ENCODE measurements at regions not wholly inside any gene's neighbourhood (a gene's known extent, or its start where the extent isn't known, plus 50 kb on each side); places are given as distances from the start of the nearest gene placed in this dataset.
A peak's percentile ranks its signal among the peaks of the same experiment; 100 is the strongest.

DNA sequence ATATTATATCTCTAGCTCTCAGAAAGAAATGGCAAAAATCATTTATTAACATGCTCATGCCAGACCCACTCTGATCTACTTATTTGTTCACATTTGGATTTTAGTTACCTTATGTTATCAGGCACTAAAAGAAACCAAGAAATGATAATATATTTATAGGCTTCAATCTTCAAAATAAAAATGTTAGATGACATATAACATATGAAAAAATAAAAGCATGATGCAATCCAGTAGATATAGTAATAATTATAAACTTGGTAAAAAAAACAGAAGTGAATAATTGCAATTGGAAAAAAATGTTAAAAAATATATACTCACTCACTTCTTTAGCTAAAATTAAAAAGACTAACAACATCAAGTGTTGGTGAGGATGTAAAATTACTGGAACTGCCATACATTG is 248.3 kb upstream of the VRK2 start:
- DNase-seq, result no peak

DNA sequence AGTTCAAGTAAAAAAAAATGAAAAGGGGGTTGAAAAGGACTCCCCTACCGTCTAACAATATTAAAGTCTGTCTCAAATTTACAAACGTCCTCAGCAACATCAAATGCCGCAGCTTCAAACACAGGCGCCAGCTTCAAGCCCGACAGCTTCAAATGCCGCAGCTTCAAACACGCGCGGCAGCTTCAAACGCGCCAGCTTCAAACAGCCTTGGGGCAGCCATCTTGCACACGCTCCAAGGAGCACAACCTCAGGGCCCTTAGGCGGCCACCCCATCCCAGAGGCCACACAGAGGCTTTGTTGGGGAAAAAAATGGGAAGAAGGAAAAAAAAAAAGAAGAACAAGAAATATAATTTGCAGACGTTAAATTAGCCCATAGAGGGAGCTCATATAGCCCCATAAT is 244.4 kb upstream of the VRK2 start:
- DNase-seq, result no peak

DNA sequence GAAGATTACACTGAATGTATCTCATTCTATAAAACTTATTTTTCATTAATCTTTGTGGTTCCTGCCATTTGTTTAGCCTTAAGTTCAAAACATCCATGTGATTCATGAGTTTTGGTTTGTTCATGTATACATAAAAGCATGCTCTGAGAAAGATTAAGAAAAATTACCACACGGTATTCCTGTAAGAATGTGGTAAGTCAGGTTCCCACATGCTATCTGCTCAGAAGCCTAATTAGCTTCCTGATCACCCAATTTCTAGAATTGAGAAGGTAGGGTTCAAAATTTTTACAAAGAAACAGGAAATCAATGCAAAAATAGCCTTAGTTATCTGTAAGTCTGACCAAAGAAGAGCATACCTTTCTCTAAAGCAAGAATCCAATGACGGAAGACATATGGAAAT is 241.6 kb upstream of the VRK2 start:
- no peak for DNase-seq

DNA sequence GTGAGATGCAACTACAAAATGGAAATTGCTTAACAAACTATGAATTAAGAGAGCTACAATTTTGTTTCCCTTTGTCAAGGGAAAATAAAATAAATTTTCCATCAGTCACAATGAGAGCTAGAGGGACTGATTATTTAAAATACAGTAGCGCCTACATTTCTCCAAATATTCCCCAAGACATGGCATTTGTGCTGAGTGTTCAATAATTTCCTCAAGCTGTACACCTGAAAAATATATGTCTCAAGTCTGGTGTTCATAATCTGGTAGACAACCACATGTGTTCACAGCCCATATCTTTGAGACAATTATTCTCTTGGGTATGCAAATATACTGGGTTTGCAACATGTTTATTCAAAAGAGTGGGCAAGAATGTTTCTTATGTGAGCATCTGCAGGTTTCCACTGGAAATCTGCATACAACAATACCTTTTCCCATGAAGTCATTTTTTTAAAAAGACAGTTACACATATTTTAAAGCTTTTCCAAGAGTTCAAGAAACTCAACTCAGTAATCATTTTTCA is 240.1 kb upstream of the VRK2 start:
- DNase-seq, result no peak

DNA sequence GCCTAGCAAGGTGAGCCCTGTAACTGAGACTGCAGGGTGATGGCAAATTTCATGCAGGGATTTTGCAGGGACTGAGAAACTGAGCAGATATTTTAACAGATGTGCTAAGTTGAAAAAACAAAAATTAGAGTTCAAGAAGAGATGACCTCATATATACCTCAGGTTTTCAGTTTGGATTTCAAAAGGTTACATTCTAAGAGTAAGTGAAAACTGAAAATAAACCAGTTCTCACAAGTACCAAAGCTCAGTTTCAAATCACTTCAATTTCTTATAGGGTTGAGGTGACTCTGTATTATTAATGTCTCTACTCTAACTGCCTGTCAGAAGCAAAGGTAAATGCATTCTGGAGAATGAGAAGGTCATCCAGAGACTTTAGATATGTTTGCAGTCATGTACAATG is 237.4 kb upstream of the VRK2 start:
- no peak for DNase-seq

DNA sequence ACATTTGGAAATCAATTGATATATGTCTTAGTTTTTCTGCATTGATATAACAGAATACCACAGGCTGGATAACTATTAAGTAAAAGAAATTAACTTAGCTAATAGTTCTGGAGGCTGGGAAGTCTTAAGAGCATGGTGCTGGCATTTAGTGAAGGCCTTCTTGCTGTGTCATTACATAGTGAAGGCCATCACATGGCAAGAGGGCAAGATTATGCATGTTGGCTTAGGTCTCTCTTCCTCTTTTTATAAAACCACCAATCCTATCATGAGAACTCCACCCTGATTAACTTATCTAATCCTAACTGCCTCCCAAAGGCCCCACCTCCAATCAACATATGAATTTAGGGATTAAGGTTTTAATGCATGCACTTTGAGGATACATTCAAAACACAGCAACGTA is 225.5 kb upstream of the VRK2 start:
- no peak for DNase-seq

DNA sequence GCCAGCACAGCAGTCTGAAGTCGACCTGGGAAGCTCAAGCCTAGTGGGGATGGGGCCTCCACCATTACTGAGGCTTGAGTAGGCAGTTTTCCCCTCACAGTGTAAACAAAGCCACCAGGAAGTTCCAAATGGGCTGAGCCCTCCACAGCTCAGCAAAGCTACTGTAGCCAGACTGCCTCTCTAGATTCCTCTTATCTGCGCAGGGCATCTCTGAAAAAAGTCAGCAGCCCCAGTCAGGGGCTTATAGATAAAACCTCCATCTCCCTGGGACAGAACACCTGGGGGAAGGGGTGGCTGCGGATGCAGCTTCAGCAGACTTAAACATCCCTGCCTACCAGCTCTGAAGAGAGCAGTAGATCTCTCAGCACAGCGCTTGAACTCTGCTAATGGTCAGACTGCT is 218.4 kb upstream of the VRK2 start:
- DNase-seq, result no peak

DNA sequence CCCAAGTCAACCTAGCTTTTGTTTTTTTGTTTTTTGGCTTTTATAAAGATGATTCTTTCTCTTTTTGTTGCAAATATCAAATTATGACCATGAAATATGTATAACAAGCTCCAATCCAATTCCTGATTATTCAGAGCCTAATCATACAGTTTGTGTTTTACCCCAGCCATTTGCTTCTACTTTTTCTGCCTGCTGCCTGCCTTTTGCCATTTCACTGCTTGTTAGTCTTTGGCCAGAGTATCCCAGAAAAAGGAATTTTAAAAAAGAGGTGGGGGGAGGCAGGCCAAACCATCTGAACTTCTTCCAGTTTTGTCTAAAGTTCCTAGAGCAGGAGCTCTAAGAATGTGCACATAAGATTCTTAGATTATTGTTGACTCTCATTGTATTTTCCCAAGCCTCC is 211.9 kb upstream of the VRK2 start:
- no peak for DNase-seq

DNA sequence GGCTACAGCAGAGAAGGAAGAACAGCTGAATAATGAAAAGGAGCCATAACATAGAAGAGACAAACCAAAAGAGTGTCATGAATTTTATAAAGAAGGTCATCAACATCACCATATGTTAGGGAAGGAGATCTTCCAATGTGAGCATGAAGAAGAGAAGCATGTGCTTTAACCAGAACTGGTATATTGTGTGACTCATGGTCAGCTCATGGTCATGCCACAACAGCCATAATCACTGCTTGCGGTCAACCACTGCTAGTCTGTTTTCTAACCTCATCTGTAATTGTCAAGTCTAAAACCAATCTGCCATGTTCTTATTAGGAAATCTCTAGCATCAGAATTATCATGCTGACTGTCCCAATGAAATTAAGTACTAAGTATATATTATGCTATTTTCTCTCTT is 204.1 kb upstream of the VRK2 start:
- DNase-seq, result no peak

DNA sequence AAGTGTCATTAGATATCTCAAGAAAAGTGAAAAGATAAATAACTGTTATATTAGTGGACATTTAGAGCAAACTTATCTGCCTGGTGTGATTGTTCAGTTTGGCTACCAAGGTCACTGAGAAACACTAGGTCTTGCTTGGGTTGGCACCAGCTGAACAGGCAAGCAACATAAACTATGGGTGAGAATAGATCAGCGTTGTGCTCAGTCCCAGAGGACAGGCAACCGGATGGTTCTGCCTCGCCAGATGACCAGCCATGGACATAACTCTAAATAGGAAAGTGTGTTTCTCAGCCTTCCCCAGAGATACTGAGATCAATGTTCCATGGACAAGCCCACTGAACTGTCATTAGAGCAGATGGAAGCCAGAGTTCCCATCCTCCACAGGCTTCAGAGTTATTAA is 203.4 kb upstream of the VRK2 start:
- no peak for DNase-seq

DNA sequence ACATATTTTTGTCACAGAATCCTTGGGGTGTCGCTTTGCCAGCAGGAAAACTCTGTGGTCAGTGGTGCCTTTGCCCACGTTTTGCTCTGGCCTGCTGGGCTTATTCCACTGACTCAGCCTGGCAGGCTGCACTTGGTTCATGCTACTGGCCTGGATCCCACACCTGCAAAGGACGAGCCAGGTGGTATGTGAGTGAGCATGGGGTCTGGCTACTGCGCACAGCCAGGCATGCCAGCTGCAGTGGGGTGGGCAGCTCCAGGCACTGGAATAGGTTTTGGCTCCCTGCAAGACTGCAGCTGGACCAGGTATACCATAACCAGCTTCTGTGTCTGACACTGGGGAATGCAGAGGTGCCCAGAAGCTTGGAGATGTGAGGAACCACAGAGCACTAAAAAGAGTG is 197.9 kb upstream of the VRK2 start:
- no peak for DNase-seq

DNA sequence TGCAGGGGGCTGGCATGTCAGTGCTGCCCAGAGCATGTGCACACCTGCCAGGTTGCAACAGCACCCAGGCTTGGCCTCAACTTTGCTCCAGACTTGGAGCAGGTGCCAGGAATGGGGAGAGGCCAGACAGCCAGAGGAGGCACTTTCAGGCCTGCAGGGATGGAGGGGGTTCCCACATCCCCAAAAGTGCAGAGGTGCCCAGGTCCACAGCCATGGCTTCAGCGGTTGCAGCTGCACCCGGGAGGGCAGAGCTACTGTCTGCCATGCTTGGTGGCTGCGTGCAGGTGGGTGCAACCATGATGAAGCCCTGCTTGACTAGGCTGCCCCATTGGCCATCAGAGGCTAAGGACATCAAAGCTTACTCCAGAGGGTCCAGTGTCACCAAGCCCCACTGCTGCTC is 196.8 kb upstream of the VRK2 start:
- DNase-seq, result no peak

DNA sequence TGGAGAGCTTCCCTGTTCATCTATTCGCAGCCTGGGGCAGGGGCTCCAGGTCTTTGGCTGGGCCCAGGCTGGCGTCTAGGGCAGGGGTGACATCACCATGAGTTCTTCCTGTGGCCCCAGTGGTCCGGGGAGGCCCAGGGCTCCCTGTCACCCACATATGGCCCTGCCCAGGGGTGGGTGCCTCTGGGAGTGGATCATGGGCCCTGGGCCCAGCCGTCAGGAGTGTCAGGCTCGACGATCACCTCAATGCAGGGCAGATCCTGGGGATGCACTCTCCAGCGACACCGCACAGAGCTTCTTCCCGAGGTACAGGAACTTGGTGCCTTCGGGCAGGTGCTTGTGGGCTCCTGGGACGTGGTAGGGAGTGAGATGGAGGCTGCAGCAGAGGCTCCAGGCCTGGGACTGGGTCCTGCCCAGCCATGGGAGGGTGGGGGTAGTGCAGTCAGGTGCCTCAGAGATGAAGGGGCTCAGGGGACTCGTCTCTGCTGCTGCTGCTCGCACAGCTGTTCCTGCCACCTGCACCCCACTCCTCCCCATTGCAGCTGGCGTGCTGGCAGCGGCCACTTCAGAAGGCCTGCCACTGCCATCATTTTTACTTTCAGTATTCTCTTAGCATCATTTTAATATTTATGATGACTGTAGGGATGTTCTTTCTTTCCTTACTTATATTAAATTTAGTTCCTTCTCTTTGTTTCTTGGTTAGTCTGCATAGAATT is 196.0 kb upstream of the VRK2 start:
- no peak for DNase-seq

DNA sequence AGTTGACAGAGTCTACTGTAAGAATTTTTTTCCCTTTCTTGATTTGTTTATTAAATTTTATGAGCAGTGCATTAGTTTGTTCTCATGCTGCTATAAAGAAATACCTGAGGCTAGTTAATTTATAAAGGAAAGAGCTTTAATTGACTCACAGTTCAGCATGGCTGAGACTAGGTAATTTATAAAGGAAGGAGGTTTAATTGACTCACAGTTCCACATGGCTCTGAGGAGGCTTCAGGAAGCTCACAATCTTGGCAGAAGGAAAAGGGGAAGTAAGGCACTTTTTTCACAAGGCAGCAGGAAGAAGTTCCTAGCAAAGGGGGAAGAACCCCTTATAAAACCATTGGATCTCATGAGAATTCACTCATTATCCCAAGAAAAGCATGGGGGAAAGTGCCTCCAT is 191.4 kb upstream of the VRK2 start:
- DNase-seq, result no peak

DNA sequence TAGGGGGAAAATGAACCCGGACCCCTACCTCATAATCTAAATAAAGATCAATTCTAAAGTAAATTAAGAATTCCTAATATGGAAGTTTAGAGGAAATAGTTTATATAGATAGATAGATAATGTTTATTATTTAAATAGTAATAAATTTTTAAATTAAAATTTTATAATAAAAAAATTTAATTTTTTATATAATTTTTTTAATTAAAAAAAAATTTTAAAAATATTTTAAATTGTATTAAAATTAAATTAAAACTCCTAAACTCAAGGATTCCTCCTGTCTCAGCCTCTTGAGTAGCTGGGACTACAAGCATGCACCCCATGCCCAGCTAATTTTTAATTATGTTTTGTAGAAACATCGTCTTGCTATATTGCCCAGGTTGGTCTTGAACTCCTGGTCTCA is 186.9 kb upstream of the VRK2 start:
- no peak for DNase-seq

DNA sequence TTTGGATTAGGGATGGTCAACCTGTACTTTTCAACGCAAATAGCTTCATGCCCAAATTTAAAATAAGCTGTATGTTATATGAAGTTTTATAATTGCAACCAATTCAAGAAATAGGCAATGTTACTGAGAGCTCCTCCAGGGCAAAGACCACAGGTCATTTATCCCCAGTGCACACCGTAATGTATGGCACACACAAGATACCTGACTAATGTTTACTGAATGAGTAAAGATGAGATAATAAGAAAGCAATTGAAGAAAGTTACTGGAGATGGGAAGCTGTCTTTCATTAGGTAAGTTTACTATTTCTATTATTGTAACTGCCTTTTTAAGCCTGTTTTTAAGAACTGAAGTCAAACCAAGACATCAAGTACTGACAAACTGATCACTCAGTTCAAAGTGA is 184.5 kb upstream of the VRK2 start:
- no peak for DNase-seq

DNA sequence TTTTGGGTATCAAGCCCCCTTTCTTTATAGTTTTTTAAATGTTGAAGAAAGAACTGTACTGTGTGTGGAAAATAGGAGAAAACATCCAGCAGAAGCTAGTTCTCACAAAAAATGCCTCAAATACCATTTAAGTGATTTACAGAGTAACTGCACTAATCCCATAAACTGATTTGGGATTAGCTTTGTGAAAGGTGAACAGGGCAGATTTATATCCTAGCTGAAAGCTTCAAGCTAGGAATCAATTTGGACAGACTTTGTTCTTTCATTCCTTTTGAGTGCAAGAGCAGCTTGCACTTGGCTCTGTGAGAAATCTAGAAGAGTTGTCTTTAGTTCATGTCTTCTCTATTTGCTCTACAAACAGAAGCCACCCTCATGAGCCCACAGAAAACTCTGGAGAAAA is 183.9 kb upstream of the VRK2 start:
- DNase-seq, result no peak

DNA sequence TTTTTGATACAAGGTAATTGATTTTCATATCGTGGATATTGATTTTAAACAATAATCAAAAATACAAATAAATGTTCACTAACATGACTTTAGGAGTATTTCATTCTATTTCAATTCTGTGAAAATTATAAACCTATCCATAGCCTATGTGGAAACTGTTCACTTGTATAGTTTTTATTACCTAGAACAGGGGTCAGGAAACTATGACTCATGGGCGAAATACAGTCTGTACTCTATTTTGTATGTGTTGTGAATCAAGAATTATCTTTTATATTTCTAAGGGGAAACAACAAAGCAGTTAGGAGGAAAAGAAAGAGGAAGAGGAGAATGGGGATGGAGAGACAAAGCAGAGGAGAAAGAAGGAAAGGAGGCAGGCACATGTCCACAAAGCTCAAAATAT is 181.7 kb upstream of the VRK2 start:
- no peak for DNase-seq

DNA sequence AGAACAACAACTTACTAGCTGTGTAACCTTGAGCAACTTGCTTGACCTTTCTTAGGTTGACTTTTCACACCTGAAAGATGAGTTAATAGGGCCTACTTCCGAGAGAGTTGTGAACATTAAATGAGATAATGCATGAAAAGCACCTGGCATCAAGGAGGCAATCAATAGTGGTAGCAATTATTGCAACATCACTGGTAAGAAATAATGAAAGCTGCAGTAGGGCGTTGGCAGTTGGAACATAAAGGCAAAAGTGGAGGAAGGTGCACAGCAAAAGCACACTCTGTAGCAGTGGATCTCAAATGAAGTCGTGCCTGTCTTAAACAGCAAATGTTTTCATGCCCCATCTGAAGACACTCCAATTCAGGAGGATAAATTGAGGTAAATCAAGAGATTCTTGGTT is 178.9 kb upstream of the VRK2 start:
- no peak for DNase-seq

DNA sequence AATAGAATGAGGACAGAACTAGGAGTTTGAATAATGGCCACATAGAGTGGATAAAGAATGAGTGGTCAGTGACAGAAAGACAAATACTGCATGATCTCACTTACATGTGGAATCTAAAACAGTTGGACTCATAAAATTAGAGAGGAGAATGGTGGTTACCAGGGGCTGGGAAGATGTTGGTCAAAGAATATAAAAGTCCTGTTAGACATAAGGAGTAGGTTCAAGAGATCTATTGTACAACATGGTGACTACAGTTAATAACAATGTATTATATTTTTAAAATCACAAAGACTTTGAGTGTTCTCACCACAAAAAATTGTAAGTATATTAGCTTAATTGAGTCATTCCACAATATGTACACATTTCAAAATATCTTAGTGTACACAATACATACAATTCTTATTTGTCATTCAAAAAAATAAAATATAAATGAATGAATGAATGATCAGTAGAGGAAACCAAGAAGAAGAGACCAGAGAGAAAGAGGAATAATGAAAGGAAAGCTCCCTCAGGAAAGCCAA is 177.9 kb upstream of the VRK2 start:
- no peak for DNase-seq

DNA sequence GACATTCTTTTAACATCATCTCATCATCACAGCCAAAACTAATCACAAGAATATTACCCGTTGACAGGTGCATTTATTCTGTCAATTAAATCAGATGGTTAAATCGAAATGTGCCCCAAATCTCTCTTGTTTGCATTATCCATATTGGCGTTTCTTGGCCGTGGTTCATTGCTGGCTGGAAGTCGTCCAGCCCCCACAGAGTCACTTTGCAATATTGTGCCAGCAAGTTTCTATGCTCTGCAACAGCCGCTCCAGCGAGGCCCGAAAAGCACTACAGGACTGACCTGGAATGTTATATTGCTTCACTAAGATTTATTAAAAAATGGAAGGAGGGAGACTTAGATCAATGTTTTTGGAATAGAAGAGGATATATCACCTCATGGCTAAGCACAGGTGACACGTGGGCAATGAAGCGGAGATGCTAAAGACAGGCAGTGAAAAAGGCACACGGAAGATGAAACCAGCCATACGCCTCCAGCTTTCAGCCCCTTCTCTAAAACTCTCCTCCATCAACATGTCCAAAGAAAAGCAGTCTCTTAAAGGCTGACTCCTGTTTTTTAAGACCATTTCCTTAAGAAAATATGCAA is 176.8 kb upstream of the VRK2 start:
- no peak for DNase-seq

DNA sequence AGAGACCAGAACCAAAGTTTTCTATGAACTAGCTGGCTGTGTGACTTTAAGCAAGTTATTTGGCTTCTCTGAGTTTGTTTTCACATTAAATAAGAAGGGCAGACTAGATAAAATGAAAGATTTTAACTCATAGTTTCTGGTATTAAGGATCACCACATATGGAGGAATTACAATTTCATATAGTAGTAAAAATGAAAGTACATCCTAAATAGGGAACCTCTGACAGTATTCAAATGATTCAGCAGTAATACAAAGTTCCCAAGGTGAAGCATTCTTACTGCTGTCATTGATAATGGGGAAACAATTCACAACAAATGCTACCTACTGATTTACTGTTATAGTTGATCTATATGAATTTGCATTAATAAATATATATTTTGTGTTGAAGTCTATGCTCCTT is 170.3 kb upstream of the VRK2 start:
- DNase-seq, result no peak

DNA sequence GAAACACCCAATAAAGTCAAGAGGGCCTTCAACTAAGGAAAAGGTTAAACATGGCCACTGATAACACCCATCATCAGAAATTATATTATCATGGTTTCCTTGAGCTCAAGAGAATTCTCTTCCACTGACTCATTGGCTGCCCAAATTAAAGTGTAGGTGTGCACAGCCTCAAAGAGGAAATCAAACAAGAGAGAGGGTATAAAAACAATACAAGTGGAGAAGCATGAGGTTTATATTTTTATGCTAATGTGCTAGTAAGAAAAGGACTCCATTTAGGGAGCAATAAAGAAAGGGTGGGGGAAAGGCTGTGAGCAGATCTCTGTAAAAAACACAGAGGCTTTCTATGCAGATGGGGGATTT is 168.8 kb upstream of the VRK2 start:
- DNase-seq, result peak in 1 of 51 donors; percentile 55

Data from hypothalamus (tissue), 51 donors.